ENCODE measurements at regions not wholly inside any gene's neighbourhood (a gene's known extent, or its start where the extent isn't known, plus 50 kb on each side); places are given as distances from the start of the nearest gene placed in this dataset.

- no peak for TF ChIP-seq ATF3 (IDR thresholded peaks at IDR 0.05; ENCODE audit: insufficient read depth, low read depth, low read length)
- TF ChIP-seq RNF2 (IDR thresholded peaks at IDR 0.05; ENCODE audit: borderline replicate concordance, low read depth, low read length, missing control alignments, poor library complexity, severe bottlenecking), result no peak
- TF ChIP-seq EP300 (IDR thresholded peaks at IDR 0.05; ENCODE audit: borderline replicate concordance in 1 of 2, low read depth in 2 of 2, low read length in 2 of 2), result no peak
- TF ChIP-seq CHD2 (IDR thresholded peaks at IDR 0.05; ENCODE audit: low read length), result no peak
- TF ChIP-seq JUND (IDR thresholded peaks at IDR 0.05; ENCODE audit: low read length), result no peak
- no peak for TF ChIP-seq CTBP2 (IDR thresholded peaks at IDR 0.05; ENCODE audit: borderline replicate concordance, insufficient read depth, insufficient read length, low read length)
- no peak for TF ChIP-seq FOSL1 (IDR thresholded peaks at IDR 0.05; ENCODE audit: insufficient read depth, low read depth, low read length)
- TF ChIP-seq CBX8 (IDR thresholded peaks at IDR 0.05; ENCODE audit: borderline replicate concordance, low read depth, low read length), result no peak
- TF ChIP-seq RAD21 (IDR thresholded peaks at IDR 0.05 in 1 of 2, conservative IDR thresholded peaks at IDR 0.05 in 1 of 2; ENCODE audit: low read depth in 2 of 2, low read length in 2 of 2), result peak; percentile 57 to 65
- TF ChIP-seq TEAD4 (IDR thresholded peaks at IDR 0.05; ENCODE audit: low read depth, low read length), result no peak
- TF ChIP-seq POLR2A (IDR thresholded peaks at IDR 0.05; ENCODE audit: control extremely low read depth in 1 of 2, low read depth in 2 of 2, low read length in 2 of 2), result no peak
- no peak for TF ChIP-seq SIRT6 (IDR thresholded peaks at IDR 0.05; ENCODE audit: low read length)
- peak; percentile 35 to 55 (median 50) for TF ChIP-seq CTCF (IDR thresholded peaks at IDR 0.05; ENCODE audit: control extremely low read depth in 1 of 3, insufficient read depth in 1 of 3, low read depth in 1 of 3, low read length in 3 of 3)
- TF ChIP-seq TAF7 (optimal IDR thresholded peaks at IDR 0.05; ENCODE audit: borderline replicate concordance, low read depth, low read length), result no peak
- TF ChIP-seq SRF (IDR thresholded peaks at IDR 0.05; ENCODE audit: low read depth, low read length), result no peak
- TF ChIP-seq MAFK (IDR thresholded peaks at IDR 0.05; ENCODE audit: low read depth, low read length), result no peak
Observed at GRCh38 chr10:35781643-35782035, 139.5 kb upstream of the FZD8 start (continued).
